ENCODE measurements at regions not wholly inside any gene's neighbourhood (a gene's known extent, or its start where the extent isn't known, plus 50 kb on each side); places are given as distances from the start of the nearest gene placed in this dataset.
"Not testable (repeated sequence)": the region's sequence is repeated elsewhere in the genome, so short reads cannot be mapped to it uniquely, and the experiment has no call there.

- no peak for DNase-seq
Measured at GRCh38 chr2:193895226-193895625, 1700.5 kb upstream of the TMEFF2 start.

GRCh38 chr2:193894081-193894480, 1699.3 kb upstream of the TMEFF2 start:
- DNase-seq: no peak

- no peak for DNase-seq
Measured at GRCh38 chr2:193891023-193891422, 1696.3 kb upstream of the TMEFF2 start.

- no peak for DNase-seq
Measured at GRCh38 chr2:193885419-193885818, 1690.7 kb upstream of the TMEFF2 start.

GRCh38 chr2:193883820-193884219, 1689.1 kb upstream of the TMEFF2 start:
- no peak for DNase-seq

GRCh38 chr2:193876980-193877379, 1682.2 kb upstream of the TMEFF2 start:
- no peak for DNase-seq

- DNase-seq: no peak
Measured at GRCh38 chr2:193869564-193869963, 1674.8 kb upstream of the TMEFF2 start.

- DNase-seq: no peak
Measured at GRCh38 chr2:193868833-193869232, 1674.1 kb upstream of the TMEFF2 start.

GRCh38 chr2:193868132-193868531, 1673.4 kb upstream of the TMEFF2 start:
- no peak for DNase-seq

GRCh38 chr2:193867454-193867853, 1672.7 kb upstream of the TMEFF2 start:
- no peak for DNase-seq

GRCh38 chr2:193861557-193861956, 1666.8 kb upstream of the TMEFF2 start:
- DNase-seq: no peak

- no peak for DNase-seq
Measured at GRCh38 chr2:193847991-193848390, 1653.3 kb upstream of the TMEFF2 start.

- DNase-seq: no peak
Measured at GRCh38 chr2:193847130-193847529, 1652.4 kb upstream of the TMEFF2 start.

- no peak for DNase-seq
Measured at GRCh38 chr2:193845604-193846003, 1650.9 kb upstream of the TMEFF2 start.

GRCh38 chr2:193843675-193844074, 1648.9 kb upstream of the TMEFF2 start:
- no peak for DNase-seq

GRCh38 chr2:193841384-193842150, 1646.8 kb upstream of the TMEFF2 start:
- no peak for DNase-seq

GRCh38 chr2:193837111-193837738, 1642.5 kb upstream of the TMEFF2 start:
- DNase-seq: no peak

GRCh38 chr2:193836424-193837006, 1641.8 kb upstream of the TMEFF2 start:
- DNase-seq: not testable (repeated sequence)

GRCh38 chr2:193833895-193834294, 1639.2 kb upstream of the TMEFF2 start:
- not testable (repeated sequence) for DNase-seq

GRCh38 chr2:193824474-193824873, 1629.7 kb upstream of the TMEFF2 start:
- DNase-seq: no peak

- DNase-seq: no peak
Measured at GRCh38 chr2:193818801-193819499, 1624.2 kb upstream of the TMEFF2 start.

- DNase-seq: no peak
Measured at GRCh38 chr2:193816008-193816407, 1621.3 kb upstream of the TMEFF2 start.

- DNase-seq: no peak
Measured at GRCh38 chr2:193810533-193810932, 1615.8 kb upstream of the TMEFF2 start.

GRCh38 chr2:193808877-193809276, 1614.1 kb upstream of the TMEFF2 start:
- no peak for DNase-seq

All from amniotic stem cell (primary cell).